CD4-positive, alpha-beta T cell (primary cell): ENCODE measurements at regions not wholly inside any gene's neighbourhood (a gene's known extent, or its start where the extent isn't known, plus 50 kb on each side); places are given as distances from the start of the nearest gene placed in this dataset.

Experiments
- ATAC-seq: fragments of 200-7000 bp; cut with Tn5 transposase; one replicate; pipeline ENCODE4 v1.10.0; 2022; ENCODE audit warnings: mild to moderate bottlenecking; ENCODE audit not compliant: poor library complexity
- CTCF ChIA-PET: fragments of 350-600 bp; sonication (Branson Sonifier 250); formaldehyde crosslinking; loops from one replicate; lab custom pipeline; 2021; ENCODE audit warnings: antibody characterized with exemption, inconsistent platforms; lab: Charles Lee
- POLR2A ChIA-PET: fragments of 350-600 bp; sonication (Branson Sonifier 250); formaldehyde crosslinking; loops from one replicate; lab custom pipeline; 2021; ENCODE audit warnings: antibody characterized with exemption, inconsistent platforms; lab: Charles Lee
- DNase-seq, 14 experiments: peaks; one replicate each; pipeline ENCODE4 v3.0.0-alpha.2; 2013 to 2020; ENCODE audit warnings: mixed read lengths in 2 of 14
- H3K27ac ChIP-seq, 2 donors: one replicate each; pipeline versions ENCODE4 v1.5.1 to v1.7.0; 2013; ENCODE audit warnings: low read length in 2 of 2, low read depth in 1 of 2, mild to moderate bottlenecking in 1 of 2
- H3K27me3 ChIP-seq, 2 experiments: 1 replicate in 1 of 2; 2 replicates in 1 of 2; pipeline versions ENCODE4 v1.6.1 to v1.7.0; 2013; ENCODE audit warnings: low read length in 2 of 2, control low read depth in 1 of 2, mild to moderate bottlenecking in 1 of 2, moderate library complexity in 1 of 2; ENCODE audit not compliant: insufficient read depth in 2 of 2, control insufficient read depth in 1 of 2
- H3K36me3 ChIP-seq: one replicate; pipeline ENCODE4 v1.6.1; 2013; ENCODE audit warnings: low read length, control low read depth; ENCODE audit not compliant: insufficient read depth
- H3K4me1 ChIP-seq: one replicate; pipeline ENCODE4 v1.6.1; 2013; ENCODE audit warnings: low read length, control low read depth; ENCODE audit not compliant: insufficient read depth
- H3K4me3 ChIP-seq: one replicate; pipeline ENCODE4 v1.5.1; 2013; ENCODE audit warnings: mild to moderate bottlenecking, low read length, moderate library complexity
- H3K9me3 ChIP-seq, 2 experiments: 1 replicate in 1 of 2; 2 replicates in 1 of 2; pipeline versions ENCODE4 v1.6.1 to v1.7.0; 2013; ENCODE audit warnings: low read length in 2 of 2, mild to moderate bottlenecking in 2 of 2, control low read depth in 1 of 2, moderate library complexity in 1 of 2; ENCODE audit not compliant: control insufficient read depth in 1 of 2, insufficient read depth in 1 of 2
- H3K27ac Mint-ChIP-seq: one replicate; pipeline ENCODE4 v1.8.0; 2020; ENCODE audit warnings: mixed read lengths
- H3K27me3 Mint-ChIP-seq: one replicate; pipeline ENCODE4 v1.8.0; 2021; ENCODE audit warnings: mixed read lengths
- H3K36me3 Mint-ChIP-seq: one replicate; pipeline ENCODE4 v1.8.0; 2021; ENCODE audit warnings: low read depth, mixed read lengths
- H3K4me1 Mint-ChIP-seq: one replicate; pipeline ENCODE4 v1.8.0; 2021; ENCODE audit warnings: low read depth, mixed read lengths
- H3K4me3 Mint-ChIP-seq: one replicate; pipeline ENCODE4 v1.8.0; 2020; ENCODE audit warnings: mild to moderate bottlenecking, mixed read lengths
- H3K9me3 Mint-ChIP-seq: one replicate; pipeline ENCODE4 v1.8.0; 2020; ENCODE audit warnings: mixed read lengths
- CTCF ChIP-seq: fragments of 200-600 bp; IDR thresholded peaks from one replicate; pipeline ENCODE4 v1.8.0; 2022; ENCODE audit warnings: antibody characterized with exemption, mild to moderate bottlenecking
- intact Hi-C, 2 experiments: fragments of 100-400 bp; cut with DNase I in 1 of 2; cut with micrococcal nuclease in 1 of 2; formaldehyde crosslinking; loops; one replicate each; pipeline versions ENCODE4 v1.15.1 to v1.9.0; 2023 to 2025; cut with DNase I, micrococcal nuclease

DNA sequence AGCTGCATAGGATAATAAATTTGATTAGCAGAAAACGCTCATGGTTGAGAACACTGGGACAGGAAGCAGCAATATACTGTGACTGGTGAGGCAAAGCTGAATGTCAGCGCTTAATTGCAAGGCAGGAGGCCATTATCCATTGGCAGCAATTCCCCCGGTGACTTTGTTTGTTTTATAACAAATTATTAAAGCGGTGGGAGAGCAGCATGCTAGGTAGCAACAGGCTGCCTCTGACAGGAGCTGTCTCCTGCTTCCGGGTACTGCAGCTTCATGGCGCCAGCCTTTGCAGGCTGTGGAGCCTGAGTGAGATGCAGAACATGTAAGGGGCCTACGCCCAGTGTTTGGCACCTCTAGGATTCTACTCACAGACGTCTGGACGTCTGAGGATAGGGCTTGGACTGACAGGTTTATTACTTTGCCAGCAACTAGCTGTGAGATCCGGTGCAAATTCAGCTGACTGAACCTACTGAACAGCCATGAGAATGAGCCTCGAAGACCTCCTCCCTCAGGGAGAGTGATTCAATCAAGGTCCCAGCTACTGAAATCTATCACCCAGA is 82.1 kb upstream of the SSTR1 start:
- Mint-ChIP-seq H3K27ac (no peak overlapping the region), H3K4me3 (no peak overlapping the region), H3K36me3 (no peaks in the 10 kb centered on the region), H3K4me1 (peaks cover 36% of the 10 kb centered on the region), H3K27me3 (no peaks in the 10 kb centered on the region), H3K9me3 (no peaks in the 10 kb centered on the region)
- H3K36me3 ChIP-seq: no peaks in the 10 kb centered on the region
- ChIA-PET POLR2A (interaction anchor here (0.7 to 1.3 kb wide), 5 partner anchors 16 to 52 kb away, joined by 3 to 5 read pairs (median 3); no protein-coding TSS in a partner anchor), CTCF (no interaction called here)
- TF ChIP-seq CTCF: no peak
- ATAC-seq (peak; percentile 48), DNase-seq (peak in 3 of 14 experiments; percentile 4 to 16 (median 16))
- intact Hi-C loops: no loop called here
- H3K27me3 ChIP-seq: no peaks in the 10 kb centered on the region
- H3K4me3 ChIP-seq: no peak overlapping the region
- peaks cover 23% of the 10 kb centered on the region for H3K4me1 ChIP-seq
- H3K27ac ChIP-seq: no peak overlapping the region
- no peaks in the 10 kb centered on the region for H3K9me3 ChIP-seq

DNA sequence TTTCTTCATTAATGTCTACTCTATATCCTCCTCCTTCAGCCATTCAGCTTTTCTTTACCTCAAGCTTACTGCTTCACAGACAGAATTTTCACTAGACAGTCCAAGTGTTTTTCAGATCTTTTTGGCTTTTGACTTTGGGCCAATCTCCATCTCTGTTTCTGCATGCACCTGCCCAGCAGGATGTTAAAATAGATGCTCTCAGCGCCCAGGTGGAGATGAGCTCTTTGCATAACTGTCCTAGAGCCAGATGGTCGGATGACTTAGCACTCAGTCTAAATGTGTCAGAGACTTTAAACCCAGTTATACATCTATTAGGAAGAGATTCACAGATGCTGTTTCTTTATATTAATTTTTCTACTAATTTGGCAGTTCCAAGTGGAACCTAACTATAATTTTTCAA is 80.3 kb upstream of the SSTR1 start:
- H3K4me3 Mint-ChIP-seq: no peak overlapping the region
- POLR2A ChIA-PET: interaction anchor here (0.6 to 1.0 kb wide), 2 partner anchors 53 to 995 kb away, joined by 3 to 4 read pairs; no protein-coding TSS in a partner anchor
- ATAC-seq: no peak
- DNase-seq: no peak
- no peaks in the 10 kb centered on the region for H3K27me3 ChIP-seq
- no peak overlapping the region for H3K27ac ChIP-seq
- no peaks in the 10 kb centered on the region for H3K36me3 Mint-ChIP-seq
- no peaks in the 10 kb centered on the region for H3K36me3 ChIP-seq
- no peak overlapping the region for H3K4me3 ChIP-seq
- no peaks in the 10 kb centered on the region for H3K27me3 Mint-ChIP-seq
- peaks cover 16% of the 10 kb centered on the region for H3K4me1 ChIP-seq
- CTCF ChIA-PET: no interaction called here
- intact Hi-C loops: no loop called here
- H3K9me3 Mint-ChIP-seq: no peaks in the 10 kb centered on the region
- TF ChIP-seq CTCF: no peak
- H3K9me3 ChIP-seq: no peaks in the 10 kb centered on the region
- H3K4me1 Mint-ChIP-seq: peaks cover 32% of the 10 kb centered on the region
- H3K27ac Mint-ChIP-seq: no peak overlapping the region

GRCh38 chr14:38127784-38128183 is 79.9 kb upstream of the SSTR1 start:
- intact Hi-C loops: no loop called here
- no peak for DNase-seq
- Histone ChIP-seq H3K9me3 (no peaks in the 10 kb centered on the region), H3K4me3 (no peak overlapping the region), H3K4me1 (peaks cover 16% of the 10 kb centered on the region), H3K27ac (no peak overlapping the region), H3K27me3 (no peaks in the 10 kb centered on the region), H3K36me3 (no peaks in the 10 kb centered on the region)
- no peak for TF ChIP-seq CTCF
- Mint-ChIP-seq H3K9me3 (no peaks in the 10 kb centered on the region), H3K4me3 (no peak overlapping the region), H3K4me1 (peaks cover 32% of the 10 kb centered on the region), H3K36me3 (no peaks in the 10 kb centered on the region), H3K27me3 (no peaks in the 10 kb centered on the region), H3K27ac (no peak overlapping the region)
- ChIA-PET POLR2A (interaction anchor here (0.6 to 1.0 kb wide), 2 partner anchors 53 to 995 kb away, joined by 3 to 4 read pairs; no protein-coding TSS in a partner anchor), CTCF (no interaction called here)
- no peak for ATAC-seq
